ENCODE measurements at regions not wholly inside any gene's neighbourhood (a gene's known extent, or its start where the extent isn't known, plus 50 kb on each side); places are given as distances from the start of the nearest gene placed in this dataset.

DNA sequence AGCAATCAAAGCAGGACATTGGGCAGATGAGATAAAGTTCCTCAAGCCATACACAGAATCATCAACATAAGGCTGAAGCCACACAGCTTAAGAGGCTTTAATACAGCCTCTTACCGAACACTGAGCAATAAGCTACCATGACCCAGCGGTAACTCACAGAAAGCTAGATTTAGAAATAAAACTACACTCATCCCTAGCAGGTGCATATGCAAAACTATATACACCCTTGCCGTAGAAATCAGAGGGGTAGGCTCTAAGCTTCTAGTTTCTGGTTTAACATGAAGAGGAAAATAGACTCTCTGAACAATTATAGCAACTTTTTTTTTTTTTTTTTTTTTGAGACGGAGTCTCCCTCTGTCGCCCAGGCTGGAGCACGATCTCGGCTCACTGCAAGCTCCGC lies 428.8 kb upstream of the FIGN start:
- TF ChIP-seq EZH2 (IDR thresholded peaks at IDR 0.05; ENCODE audit: low read length): no peak
- TF ChIP-seq, protein P1, sequence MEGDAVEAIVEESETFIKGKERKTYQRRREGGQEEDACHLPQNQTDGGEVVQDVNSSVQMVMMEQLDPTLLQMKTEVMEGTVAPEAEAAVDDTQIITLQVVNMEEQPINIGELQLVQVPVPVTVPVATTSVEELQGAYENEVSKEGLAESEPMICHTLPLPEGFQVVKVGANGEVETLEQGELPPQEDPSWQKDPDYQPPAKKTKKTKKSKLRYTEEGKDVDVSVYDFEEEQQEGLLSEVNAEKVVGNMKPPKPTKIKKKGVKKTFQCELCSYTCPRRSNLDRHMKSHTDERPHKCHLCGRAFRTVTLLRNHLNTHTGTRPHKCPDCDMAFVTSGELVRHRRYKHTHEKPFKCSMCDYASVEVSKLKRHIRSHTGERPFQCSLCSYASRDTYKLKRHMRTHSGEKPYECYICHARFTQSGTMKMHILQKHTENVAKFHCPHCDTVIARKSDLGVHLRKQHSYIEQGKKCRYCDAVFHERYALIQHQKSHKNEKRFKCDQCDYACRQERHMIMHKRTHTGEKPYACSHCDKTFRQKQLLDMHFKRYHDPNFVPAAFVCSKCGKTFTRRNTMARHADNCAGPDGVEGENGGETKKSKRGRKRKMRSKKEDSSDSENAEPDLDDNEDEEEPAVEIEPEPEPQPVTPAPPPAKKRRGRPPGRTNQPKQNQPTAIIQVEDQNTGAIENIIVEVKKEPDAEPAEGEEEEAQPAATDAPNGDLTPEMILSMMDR (optimal IDR thresholded peaks at IDR 0.05 in 1 of 3, IDR thresholded peaks at IDR 0.05 in 1 of 3, conservative IDR thresholded peaks at IDR 0.05 in 1 of 3; ENCODE audit: extremely low read depth in 1 of 3, insufficient read depth in 2 of 3, low read length in 3 of 3): no peak
